HAP-1 (cell line): ENCODE measurements at regions not wholly inside any gene's neighbourhood (a gene's known extent, or its start where the extent isn't known, plus 50 kb on each side); places are given as distances from the start of the nearest gene placed in this dataset.
A peak's percentile ranks its signal among the peaks of the same experiment; 100 is the strongest.

Experiments used
- DNase-seq, 2 experiments: peaks; one replicate each; pipeline ENCODE4 v3.0.0-alpha.2; 2016 to 2020; ENCODE audit warnings: low spot score in 2 of 2
- H3K27me3 ChIP-seq: fragments of 250-450 bp; sonication (Bioruptor Pico); 2 replicates; pipeline ENCODE4 v1.5.1; 2020; ENCODE audit warnings: low read depth, mild to moderate bottlenecking, moderate library complexity
- H3K36me3 ChIP-seq: fragments of 250-450 bp; sonication (Bioruptor Pico); replicated peaks from 2 replicates; pipeline ENCODE4 v1.5.1; 2020; ENCODE audit warnings: mild to moderate bottlenecking
- H3K4me1 ChIP-seq: fragments of 250-450 bp; sonication (Bioruptor Pico); 2 replicates; pipeline ENCODE4 v1.5.1; 2020; ENCODE audit warnings: mild to moderate bottlenecking
- H3K4me3 ChIP-seq: fragments of 250-450 bp; sonication (Bioruptor Pico); 2 replicates; pipeline ENCODE4 v1.5.1; 2020; ENCODE audit warnings: mild to moderate bottlenecking, moderate library complexity
- H3K9me3 ChIP-seq: fragments of 250-450 bp; sonication (Bioruptor Pico); 2 replicates; pipeline ENCODE4 v1.5.1; 2020; ENCODE audit warnings: mild to moderate bottlenecking, moderate library complexity
- in situ Hi-C: fragments of 300-500 bp; cut with MboI; formaldehyde crosslinking; loops from 3 replicates; pipeline ENCODE4 v1.14.3; 2020; ENCODE audit warnings: low sequenced_read_pairs, inconsistent platforms, mixed read lengths

GRCh38 chr5:89597878-89598277, 714.9 kb upstream of the MEF2C start:
- no peaks in the 10 kb centered on the region for H3K9me3 ChIP-seq
- no peaks in the 10 kb centered on the region for H3K27me3 ChIP-seq
- H3K4me1 ChIP-seq, result no peaks in the 10 kb centered on the region
- H3K4me3 ChIP-seq, result no peak overlapping the region
- in situ Hi-C loops, result no loop called here
- H3K36me3 ChIP-seq, result no peaks in the 10 kb centered on the region
- no peak for DNase-seq

GRCh38 chr5:89596821-89597220, 713.8 kb upstream of the MEF2C start:
- Histone ChIP-seq H3K36me3 (no peaks in the 10 kb centered on the region), H3K27me3 (no peaks in the 10 kb centered on the region), H3K4me1 (no peaks in the 10 kb centered on the region), H3K9me3 (no peaks in the 10 kb centered on the region), H3K4me3 (no peak overlapping the region)
- no peak for DNase-seq
- in situ Hi-C loops, result no loop called here

- H3K4me1 ChIP-seq, result peaks cover 2% of the 10 kb centered on the region; the same call in 1 of the 2 replicates
- no peak overlapping the region for H3K4me3 ChIP-seq
- DNase-seq, result no peak
- no peaks in the 10 kb centered on the region for H3K36me3 ChIP-seq
- in situ Hi-C loops, result no loop called here
- no peaks in the 10 kb centered on the region for H3K27me3 ChIP-seq
- H3K9me3 ChIP-seq, result peaks cover 3% of the 10 kb centered on the region; the same call in 1 of the 2 replicates
Measured at GRCh38 chr5:89595056-89595455, 712.1 kb upstream of the MEF2C start.

GRCh38 chr5:89584339-89584956, 701.5 kb upstream of the MEF2C start:
- no peaks in the 10 kb centered on the region for H3K36me3 ChIP-seq
- no peak for DNase-seq
- H3K4me1 ChIP-seq, result no peaks in the 10 kb centered on the region
- no peaks in the 10 kb centered on the region; the same call in 1 of the 2 replicates for H3K9me3 ChIP-seq
- no peaks in the 10 kb centered on the region for H3K27me3 ChIP-seq
- in situ Hi-C loops, result no loop called here
- no peak overlapping the region for H3K4me3 ChIP-seq

GRCh38 chr5:89583534-89583933, 700.5 kb upstream of the MEF2C start:
- no peaks in the 10 kb centered on the region for H3K27me3 ChIP-seq
- H3K4me3 ChIP-seq, result no peak overlapping the region
- no peaks in the 10 kb centered on the region for H3K4me1 ChIP-seq
- in situ Hi-C loops, result no loop called here
- DNase-seq, result no peak
- H3K36me3 ChIP-seq, result no peaks in the 10 kb centered on the region
- H3K9me3 ChIP-seq, result no peaks in the 10 kb centered on the region; the same call in 1 of the 2 replicates

GRCh38 chr5:89582768-89583339, 699.9 kb upstream of the MEF2C start:
- DNase-seq, result no peak
- Histone ChIP-seq H3K4me3 (no peak overlapping the region), H3K9me3 (no peaks in the 10 kb centered on the region), H3K27me3 (no peaks in the 10 kb centered on the region), H3K4me1 (no peaks in the 10 kb centered on the region), H3K36me3 (no peaks in the 10 kb centered on the region)
- in situ Hi-C loops, result no loop called here

GRCh38 chr5:89580976-89581375, 698.0 kb upstream of the MEF2C start:
- in situ Hi-C loops, result no loop called here
- no peak overlapping the region for H3K4me3 ChIP-seq

GRCh38 chr5:89575319-89575718, 692.3 kb upstream of the MEF2C start:
- in situ Hi-C loops, result no loop called here
- Histone ChIP-seq H3K27me3 (no peaks in the 10 kb centered on the region), H3K4me1 (peaks cover 4% of the 10 kb centered on the region; the same call in 1 of the 2 replicates), H3K9me3 (no peaks in the 10 kb centered on the region), H3K36me3 (no peaks in the 10 kb centered on the region), H3K4me3 (no peak overlapping the region)
- no peak for DNase-seq

More at GRCh38 chr5:89580976-89581375, 698.0 kb upstream of the MEF2C start:
- DNase-seq, result peak in 1 of 2 experiments; percentile 8
- Histone ChIP-seq H3K36me3 (no peaks in the 10 kb centered on the region), H3K4me1 (no peaks in the 10 kb centered on the region), H3K27me3 (no peaks in the 10 kb centered on the region), H3K9me3 (no peaks in the 10 kb centered on the region)

GRCh38 chr5:89573345-89573744, 690.4 kb upstream of the MEF2C start:
- no peaks in the 10 kb centered on the region for H3K36me3 ChIP-seq
- in situ Hi-C loops, result no loop called here

GRCh38 chr5:89572696-89573095, 689.7 kb upstream of the MEF2C start:
- H3K4me1 ChIP-seq, result peaks cover 4% of the 10 kb centered on the region; the same call in 1 of the 2 replicates
- in situ Hi-C loops, result no loop called here
- no peaks in the 10 kb centered on the region for H3K36me3 ChIP-seq
- no peaks in the 10 kb centered on the region for H3K27me3 ChIP-seq
- H3K4me3 ChIP-seq, result no peak overlapping the region
- H3K9me3 ChIP-seq, result no peaks in the 10 kb centered on the region
- no peak for DNase-seq

More at GRCh38 chr5:89573345-89573744, 690.4 kb upstream of the MEF2C start:
- Histone ChIP-seq H3K4me3 (no peak overlapping the region), H3K9me3 (no peaks in the 10 kb centered on the region), H3K4me1 (peaks cover 4% of the 10 kb centered on the region; the same call in 1 of the 2 replicates), H3K27me3 (no peaks in the 10 kb centered on the region)
- DNase-seq, result no peak

- Histone ChIP-seq H3K27me3 (no peaks in the 10 kb centered on the region), H3K9me3 (no peaks in the 10 kb centered on the region), H3K4me1 (peaks cover 4% of the 10 kb centered on the region; the same call in 1 of the 2 replicates), H3K36me3 (no peaks in the 10 kb centered on the region), H3K4me3 (no peak overlapping the region)
- in situ Hi-C loops, result no loop called here
- no peak for DNase-seq
Measured at GRCh38 chr5:89570557-89570956, 687.6 kb upstream of the MEF2C start.

GRCh38 chr5:89566340-89566739, 683.4 kb upstream of the MEF2C start:
- H3K4me1 ChIP-seq, result peaks cover 4% of the 10 kb centered on the region; the same call in 1 of the 2 replicates
- H3K4me3 ChIP-seq, result no peak overlapping the region
- no peaks in the 10 kb centered on the region for H3K9me3 ChIP-seq
- no peaks in the 10 kb centered on the region for H3K27me3 ChIP-seq
- no peak for DNase-seq
- in situ Hi-C loops, result no loop called here
- H3K36me3 ChIP-seq, result no peaks in the 10 kb centered on the region

GRCh38 chr5:89560696-89561095, 677.7 kb upstream of the MEF2C start:
- Histone ChIP-seq H3K4me1 (no peaks in the 10 kb centered on the region), H3K27me3 (no peaks in the 10 kb centered on the region), H3K9me3 (no peaks in the 10 kb centered on the region), H3K36me3 (no peaks in the 10 kb centered on the region), H3K4me3 (no peak overlapping the region)
- in situ Hi-C loops, result no loop called here
- DNase-seq, result no peak

- no peak for DNase-seq
- H3K36me3 ChIP-seq, result no peaks in the 10 kb centered on the region
- no peaks in the 10 kb centered on the region for H3K4me1 ChIP-seq
- H3K4me3 ChIP-seq, result no peak overlapping the region
- H3K27me3 ChIP-seq, result no peaks in the 10 kb centered on the region
- in situ Hi-C loops, result no loop called here
- H3K9me3 ChIP-seq, result no peaks in the 10 kb centered on the region
Measured at GRCh38 chr5:89556215-89556913, 673.4 kb upstream of the MEF2C start.
